ENCODE measurements at regions not wholly inside any gene's neighbourhood (a gene's known extent, or its start where the extent isn't known, plus 50 kb on each side); places are given as distances from the start of the nearest gene placed in this dataset.

DNA sequence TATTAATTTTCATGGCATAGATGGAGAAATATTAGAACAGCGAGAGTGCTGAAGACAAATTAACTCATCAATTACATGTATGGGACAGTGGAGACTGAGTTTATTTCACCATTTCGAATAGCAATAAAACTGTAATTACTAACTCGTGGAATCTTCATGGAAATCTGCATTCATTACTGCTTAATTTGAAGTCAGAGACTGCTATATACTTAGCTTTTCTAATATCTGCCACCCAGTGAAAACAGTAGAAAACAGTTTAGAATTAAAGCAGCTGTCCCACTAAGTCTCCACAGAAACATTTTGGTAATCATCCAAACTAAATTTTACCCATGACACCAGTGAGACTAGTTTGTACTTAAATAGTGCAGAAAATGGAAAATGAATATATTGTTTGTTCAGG lies 56.8 kb downstream of the IZUMO3 start:
- no peak for DNase-seq (ENCODE audit: low spot score)

DNA sequence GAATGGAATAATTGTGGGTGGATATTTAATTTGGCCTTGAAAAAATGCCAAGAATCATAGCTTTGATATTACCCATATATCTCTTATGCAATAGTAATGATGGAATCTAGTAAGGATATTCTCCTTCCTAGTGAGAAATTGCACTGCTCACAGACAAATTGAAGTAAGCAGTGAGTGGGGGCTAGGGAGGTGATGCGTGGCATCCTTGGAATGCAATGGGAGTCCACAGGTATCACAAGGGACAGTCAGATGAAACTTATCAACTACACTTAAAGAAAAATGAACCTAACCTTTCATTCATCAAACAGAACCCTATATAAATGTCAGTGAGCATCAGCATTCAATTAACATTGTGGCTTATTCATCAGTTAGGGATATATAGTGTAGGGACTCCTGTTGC lies 57.8 kb downstream of the IZUMO3 start:
- DNase-seq (ENCODE audit: low spot score) = no peak

DNA sequence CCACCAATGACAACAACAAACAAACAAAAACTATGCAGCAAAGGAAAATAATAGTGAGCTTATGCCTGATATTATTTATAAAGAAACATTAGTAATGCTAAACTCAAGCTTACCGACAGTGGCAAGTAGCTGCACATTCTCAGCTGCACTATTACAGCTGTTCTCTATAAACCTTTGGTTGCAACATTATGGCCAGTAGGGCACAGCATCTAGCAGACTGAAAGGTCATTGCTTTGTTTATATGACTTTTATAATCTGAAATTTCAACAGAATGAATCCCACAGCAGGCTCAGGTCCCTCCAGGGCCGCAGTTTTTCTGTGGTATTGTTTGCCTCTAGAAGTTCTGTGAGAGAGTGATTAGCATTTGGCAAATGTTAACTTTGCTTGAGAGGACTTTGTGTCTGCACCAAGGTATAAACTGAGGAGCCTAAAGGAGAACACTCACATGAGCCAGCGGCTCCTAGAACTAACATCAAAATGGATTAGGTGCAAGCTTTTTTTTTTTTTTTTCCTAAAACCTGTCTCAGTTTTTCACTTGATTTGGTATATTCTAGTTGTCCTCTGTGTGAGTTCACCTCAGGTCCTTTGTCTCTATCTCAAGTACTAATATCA lies 58.3 kb downstream of the IZUMO3 start:
- DNase-seq (ENCODE audit: low spot score) = no peak

DNA sequence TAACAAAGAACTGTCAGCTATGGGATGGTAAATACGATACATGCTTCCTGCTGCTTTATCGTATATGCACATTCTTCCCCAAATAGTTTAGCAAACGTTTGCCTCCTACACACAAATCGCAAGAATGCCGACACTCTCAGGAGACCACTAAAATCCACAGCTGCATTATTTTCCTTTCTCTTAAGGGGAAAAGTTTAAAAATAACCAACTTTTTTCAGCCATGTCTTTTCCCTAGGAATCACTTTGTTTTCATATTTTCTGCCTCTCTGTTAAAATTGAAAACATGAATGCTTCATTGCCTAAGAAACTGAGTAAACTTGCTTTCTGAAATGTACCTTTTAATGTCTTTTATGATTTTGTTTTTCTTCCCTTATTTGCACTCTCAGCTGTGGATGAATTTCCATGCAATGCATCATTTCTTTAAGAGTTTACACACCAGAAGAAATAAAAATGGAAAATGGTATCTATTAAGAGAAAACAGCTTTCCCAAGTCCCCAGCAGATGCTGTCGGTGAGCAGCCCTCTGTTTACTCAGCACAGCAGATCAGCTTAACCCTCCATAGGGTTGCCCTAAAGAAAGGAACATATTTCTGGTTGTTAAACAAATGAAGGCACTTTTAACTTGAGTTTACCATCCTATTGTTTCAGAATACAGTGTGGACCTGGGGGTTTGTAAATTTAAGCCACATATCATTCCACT lies 66.2 kb downstream of the IZUMO3 start:
- DNase-seq (ENCODE audit: low spot score) = no peak

DNA sequence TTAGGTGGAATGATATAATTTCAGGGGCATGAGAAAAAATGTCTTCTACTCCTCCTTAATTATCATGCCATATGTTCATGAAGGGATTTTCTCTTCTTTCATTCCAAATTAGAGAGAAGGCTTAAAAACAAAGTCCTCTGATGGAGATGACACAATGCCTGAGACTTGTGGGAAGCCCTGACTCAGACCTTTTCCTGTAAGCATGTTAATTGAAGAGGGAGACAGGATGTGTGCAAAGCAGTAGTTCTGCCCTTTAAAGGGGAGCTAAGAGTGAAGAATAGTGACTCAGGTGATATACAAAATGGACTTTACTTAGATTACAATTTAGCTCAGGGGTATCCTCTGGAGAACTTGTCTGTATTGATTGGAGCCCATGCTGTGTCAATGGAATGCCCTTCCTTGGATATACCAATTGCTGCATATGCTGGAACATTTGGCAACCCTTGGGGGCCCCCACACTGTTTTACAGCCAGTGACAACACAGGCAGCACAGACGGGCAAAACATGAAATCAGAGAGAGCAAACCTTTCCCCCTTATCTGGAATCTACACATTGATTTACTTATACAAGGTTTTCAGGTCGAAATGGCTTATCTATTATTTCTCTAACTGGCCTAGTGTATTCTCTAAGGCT lies 81.3 kb downstream of the IZUMO3 start:
- peak; percentile 82 for DNase-seq (ENCODE audit: low spot score)

DNA sequence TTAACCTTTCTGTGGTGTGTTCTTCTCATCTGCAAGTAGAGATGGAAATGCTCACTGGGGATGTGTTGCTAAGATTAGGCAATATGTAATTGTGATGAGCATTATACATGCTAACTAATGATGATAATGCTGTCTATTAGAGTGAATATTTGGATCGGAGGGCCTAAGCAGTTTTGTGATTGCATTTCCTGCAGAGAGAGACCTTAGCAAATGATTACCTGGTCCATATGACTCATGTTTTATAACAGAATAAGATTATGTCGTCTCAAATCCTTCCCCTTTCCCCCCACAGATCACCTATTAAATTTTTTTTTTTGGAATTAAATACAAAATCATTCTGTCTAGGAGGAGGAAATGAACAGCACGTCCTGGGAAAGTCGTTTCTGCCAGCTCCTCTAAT lies 82.7 kb downstream of the IZUMO3 start:
- DNase-seq (ENCODE audit: low spot score) = no peak

DNA sequence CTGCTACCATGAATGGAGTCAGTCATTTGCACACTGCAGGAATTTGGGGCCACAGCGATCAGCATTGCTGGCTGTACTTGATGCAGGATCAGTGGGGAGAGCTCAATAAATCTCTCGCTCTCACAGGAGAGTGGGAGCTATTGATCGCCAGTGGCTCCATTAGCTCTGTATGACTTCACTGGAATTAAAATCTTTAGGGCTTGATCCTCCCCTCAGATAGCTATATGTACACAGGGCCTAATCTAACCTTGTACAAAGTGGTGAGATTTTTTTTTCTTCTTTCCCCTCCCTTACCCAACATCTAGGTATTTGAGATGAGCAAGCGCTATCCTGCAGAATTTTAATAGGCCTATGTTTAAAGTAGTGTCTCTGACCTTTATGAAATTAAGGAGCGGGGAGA lies 84.9 kb downstream of the IZUMO3 start:
- no peak for DNase-seq (ENCODE audit: low spot score)

DNA sequence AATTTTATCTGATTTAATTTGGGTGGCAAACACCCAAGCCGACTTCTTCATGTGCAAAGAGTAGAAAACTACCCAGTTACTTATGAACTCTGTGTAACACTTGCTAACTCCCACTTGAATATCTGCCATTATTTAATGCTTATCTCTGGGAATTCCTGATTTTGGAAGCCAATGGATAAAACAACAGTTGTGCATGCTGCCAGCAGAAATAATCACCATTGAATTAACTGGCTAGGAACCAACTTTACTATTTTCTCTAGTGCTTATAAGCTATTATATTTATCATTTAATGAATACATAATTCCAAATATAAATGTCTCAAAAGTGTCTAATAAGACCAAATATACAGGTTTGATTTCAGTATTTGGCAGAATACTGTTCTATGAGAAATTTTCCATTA lies 85.7 kb downstream of the IZUMO3 start:
- no peak for DNase-seq (ENCODE audit: low spot score)

DNA sequence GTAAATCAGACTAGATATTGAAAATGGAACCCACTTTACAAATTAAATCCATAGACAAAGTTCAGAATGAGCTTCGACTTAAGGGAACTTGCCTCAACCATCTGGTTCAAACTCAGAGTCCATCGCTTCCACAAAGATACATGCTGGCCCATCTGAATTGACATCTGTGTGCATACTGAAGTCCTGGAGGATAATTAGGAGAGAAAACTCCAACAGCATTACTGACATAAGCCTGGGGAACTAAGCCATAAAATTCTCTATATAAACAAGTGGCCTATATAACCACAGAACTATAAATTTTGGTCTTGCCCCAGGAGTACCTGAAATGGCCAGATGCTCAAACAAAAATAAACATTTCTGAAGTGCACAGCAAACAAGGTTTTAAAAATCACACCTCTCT lies 94.4 kb downstream of the IZUMO3 start:
- DNase-seq (ENCODE audit: low spot score) = no peak

DNA sequence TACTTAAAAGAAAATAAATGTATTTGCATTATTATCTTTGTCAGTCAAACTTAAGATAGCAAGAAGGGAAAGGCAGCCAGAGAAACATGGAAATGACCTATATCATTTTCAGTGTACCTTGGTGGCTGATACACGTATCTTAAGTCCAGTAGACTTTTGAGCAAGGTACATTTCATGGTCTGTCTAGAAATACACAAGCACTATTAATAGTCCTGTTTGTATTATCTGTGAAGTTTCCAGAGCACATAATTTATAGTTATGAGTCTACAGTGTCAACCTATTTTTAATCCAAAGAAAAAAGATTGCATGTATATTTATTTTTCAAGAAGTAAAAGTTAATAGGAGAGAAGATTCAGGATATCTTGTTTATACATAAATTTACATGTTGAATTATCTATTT lies 95.7 kb downstream of the IZUMO3 start:
- DNase-seq (ENCODE audit: low spot score) = no peak

DNA sequence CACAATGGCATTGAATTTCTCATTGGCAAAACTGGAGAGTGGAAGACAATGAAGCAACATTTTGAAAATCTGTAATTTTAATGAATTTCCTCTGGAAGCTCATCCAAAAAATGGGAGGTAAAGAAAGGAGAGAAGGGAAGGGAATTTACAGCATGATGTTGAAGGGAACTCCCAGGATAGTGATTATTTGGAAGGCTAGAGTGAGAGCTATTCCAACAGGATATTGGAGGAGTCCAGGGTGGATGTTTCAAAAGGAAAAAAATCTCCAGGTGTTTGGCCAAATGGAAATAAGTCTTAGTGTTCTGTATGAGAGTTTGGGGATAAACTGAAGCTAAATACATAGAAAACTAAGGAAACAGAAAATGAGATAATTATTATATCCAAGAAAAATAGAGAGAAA lies 106.2 kb downstream of the IZUMO3 start:
- DNase-seq (ENCODE audit: low spot score) = no peak

DNA sequence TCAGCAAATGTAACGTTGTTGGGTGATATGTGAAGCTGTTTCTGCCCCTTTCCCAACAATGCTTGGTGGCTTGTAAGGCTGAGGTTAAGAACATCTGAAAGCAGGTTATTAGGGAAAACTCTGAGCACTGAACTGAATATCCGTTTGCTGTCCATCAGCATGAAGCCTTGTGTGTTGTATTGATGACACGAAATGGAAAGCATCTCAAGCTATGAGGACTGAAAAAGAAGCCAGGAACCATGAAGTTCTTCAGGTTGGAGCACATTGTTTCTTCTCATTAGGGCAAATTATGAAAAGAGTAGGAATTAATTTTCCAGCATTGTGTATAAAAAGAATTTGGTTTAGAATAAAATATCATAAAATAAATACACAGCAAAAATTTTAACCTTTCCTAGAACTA lies 106.8 kb downstream of the IZUMO3 start:
- DNase-seq (ENCODE audit: low spot score) = no peak

DNA sequence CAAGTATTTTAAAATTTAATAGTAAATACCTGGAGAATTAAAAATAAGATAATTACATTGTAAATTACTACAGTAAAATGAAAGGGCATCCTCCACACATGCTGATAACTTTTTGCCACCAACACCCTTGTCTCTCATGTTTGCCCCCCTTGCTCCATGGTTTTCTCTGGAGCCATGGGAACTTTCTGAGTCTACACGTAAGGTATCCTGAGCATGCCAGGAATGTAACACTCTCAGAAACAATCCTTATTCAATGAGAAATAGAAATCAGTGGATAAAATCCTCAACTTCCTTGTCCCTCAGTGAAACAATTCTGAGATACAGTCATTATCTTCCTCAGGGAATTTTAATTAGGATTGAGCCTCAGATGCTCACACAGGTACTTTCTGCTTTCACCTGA lies 108.9 kb downstream of the IZUMO3 start:
- no peak for DNase-seq (ENCODE audit: low spot score)

DNA sequence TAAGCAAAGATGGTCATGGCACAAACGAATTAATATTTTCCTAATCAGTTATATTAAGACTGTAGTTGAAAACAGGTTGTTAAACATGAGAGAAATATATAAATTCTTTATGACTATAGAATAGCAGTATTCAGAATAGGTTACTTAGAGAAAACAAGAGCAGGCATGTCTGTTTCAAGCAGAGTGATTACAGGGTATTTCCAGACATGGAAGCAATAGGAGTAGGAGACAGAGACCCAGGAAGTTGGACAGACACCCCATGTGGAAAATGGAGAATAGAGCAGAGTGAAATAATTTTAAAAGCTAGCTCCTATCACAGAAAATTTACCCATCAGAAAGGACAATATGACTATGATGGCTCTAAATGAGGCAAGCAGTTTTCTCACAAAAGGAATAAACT lies 111.5 kb downstream of the IZUMO3 start:
- no peak for DNase-seq (ENCODE audit: low spot score)

DNA sequence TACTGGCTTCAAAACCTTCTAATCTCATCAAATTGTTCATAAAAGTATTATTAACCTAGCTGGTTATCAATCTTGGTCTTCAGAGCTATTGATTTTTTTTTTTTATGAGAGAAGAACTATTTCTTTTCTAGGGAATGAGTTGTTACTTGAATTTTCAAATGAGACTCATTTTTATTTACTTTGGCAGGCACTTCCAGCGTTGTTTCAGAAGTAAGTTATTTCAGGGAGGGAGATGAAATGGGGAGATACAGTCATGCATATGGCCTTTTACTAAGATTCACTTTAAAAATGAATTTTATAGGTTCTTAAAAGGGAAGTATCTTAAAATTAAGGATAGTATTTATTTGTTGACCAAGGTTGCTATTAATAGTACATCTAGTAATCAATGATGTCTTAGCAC lies 129.6 kb downstream of the IZUMO3 start:
- DNase-seq (ENCODE audit: low spot score) = no peak

DNA sequence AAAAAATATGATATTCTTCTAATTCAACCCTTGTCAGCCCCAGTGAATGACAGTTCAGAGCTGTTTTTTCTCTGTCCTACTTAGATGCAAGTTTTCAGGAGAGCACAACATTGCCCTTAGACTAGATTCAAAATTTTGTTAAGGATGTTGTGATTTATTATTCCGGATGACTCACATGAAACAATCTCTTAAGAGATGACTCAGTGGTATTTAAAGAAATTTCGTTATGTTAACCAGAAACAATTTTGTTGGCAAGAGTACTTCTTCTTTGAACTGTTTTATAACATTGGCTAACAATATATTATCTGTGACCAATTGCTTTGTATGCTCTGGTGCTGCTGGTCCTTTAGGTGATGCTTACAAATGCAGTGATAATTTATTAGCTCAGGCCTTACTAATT lies 132.0 kb downstream of the IZUMO3 start:
- peak; percentile 6 for DNase-seq (ENCODE audit: low spot score)

DNA sequence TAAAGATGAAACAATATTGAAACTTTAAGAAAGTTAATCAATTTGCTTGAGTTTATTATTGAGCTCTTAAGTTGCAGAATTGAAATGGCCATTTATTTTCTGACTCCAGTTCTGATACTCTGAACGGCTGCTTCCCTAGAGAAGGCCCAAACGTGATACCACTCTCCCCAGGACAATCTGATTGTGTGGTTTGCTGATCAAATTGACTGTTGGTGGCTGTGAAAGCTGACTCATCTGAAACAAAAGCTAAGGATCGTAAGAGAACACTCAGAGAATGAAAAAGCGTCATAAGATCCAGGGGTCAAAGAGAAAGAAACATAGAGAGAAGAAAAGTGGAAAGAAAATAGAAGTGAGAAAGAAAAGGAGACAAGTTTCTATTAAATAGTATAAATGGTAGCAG lies 147.2 kb downstream of the IZUMO3 start:
- DNase-seq (ENCODE audit: low spot score) = no peak

DNA sequence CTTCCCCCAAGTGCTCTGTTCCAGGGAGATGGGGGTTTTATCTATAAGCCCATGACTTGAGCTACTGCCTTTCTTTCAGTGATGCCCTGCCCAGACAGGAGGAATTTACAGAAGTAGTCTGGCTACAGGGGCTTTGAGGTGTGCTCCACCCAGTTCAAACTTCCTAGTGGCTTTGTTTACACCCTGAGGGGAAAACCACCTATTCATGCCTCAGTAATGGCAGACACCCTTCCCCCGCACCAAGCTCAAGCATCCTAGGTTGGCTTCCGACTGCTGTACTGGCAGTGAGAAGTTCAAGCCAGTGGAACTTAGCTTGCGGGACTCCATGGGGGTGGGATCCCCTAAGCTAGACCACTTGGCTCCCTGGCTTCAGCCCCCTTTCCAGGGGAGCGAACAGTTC lies 154.6 kb downstream of the IZUMO3 start:
- DNase-seq (ENCODE audit: low spot score) = no peak

DNA sequence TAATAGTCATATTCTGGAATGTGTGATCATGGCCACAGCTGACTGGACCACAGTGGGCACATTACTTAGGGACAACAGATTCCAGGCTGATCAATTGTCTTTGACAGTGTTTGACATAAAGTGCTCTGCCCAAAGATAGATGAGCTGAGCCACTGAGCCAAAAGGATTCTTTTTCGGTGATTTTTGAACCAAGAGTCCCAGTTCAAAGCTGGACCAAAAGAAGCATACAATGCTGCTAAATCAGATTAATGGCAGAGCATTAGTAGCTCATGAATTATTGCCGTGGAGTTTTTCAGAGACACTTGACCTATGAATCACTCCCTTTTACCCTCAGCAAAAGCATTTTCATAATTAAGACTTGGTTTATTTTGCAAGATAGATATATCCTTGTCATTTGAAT lies 160.6 kb downstream of the IZUMO3 start:
- no peak for DNase-seq (ENCODE audit: low spot score)

DNA sequence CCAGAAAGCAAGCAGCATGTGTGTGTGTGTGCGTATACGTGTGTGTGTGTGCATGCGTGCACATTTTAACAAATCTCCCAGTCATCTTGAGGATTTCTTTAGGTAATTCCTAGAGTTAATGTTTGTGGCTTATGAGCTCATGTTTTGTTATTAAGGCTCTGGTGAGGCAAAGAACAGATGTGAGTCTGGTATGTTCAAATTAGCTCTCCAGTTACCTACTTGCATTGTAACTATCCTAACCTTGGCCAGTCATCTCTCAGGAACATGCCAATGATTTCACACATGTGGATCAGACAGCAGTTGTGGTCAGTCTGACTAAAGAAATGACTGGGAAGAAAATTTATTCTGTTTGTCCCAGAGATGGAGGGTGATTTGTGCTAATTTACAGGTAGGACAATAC lies 163.1 kb downstream of the IZUMO3 start:
- DNase-seq (ENCODE audit: low spot score) = no peak

DNA sequence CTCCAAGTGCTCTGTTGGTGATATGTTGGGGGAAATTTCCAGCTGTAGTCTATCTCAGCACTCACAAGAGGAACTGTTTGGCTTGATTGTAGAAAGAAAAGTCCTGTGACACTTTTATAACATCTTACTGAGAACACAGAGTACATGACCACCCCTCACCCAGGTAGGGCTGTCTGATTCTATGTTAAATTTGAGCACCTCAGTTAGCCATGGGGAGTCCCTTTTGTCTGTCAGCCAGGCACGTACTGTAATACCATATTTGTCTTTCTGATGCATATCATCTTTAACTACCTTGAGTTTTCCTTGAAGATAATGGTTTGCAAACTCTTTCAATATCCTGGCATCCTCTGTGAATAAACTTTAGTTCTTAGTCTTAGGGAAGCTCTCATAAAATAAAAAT lies 164.5 kb downstream of the IZUMO3 start:
- no peak for DNase-seq (ENCODE audit: low spot score)

DNA sequence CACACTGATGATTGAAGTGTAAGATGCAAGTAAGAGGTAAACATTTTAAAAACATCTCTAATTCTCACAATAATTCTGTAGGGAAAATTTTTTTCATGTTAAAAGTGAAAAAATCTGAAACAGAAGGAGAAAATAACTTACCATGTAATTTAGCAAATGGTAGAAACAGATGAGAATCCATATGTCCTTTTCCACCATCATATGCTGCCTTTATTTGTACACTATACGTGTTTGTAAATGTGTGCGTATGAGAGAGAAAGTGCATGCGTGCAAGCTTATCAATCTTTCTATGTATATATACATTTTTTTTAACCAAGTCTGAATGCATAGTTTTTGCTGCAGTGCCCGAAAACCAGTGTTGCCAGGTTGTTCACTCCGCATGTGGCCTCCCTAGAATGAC lies 186.7 kb downstream of the IZUMO3 start:
- no peak for DNase-seq (ENCODE audit: low spot score)

DNA sequence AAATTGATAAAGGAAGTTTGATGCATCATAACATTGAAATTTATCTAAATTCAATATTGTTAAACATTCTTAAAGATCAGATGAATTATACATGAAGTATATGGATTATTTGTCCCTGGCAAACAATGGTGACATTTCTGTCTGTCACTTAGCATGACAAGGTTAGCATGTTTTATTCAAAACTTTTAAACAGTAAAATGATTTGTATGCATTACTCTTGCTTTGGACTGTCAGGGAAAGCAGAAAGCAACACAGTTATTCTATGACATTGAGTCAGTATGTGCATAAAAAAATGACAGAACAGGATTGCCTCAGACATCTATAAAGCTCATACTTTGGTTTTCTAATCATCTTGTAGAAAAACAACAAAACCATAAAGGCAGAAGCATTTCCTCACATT lies 193.7 kb downstream of the IZUMO3 start:
- DNase-seq (ENCODE audit: low spot score) = no peak

DNA sequence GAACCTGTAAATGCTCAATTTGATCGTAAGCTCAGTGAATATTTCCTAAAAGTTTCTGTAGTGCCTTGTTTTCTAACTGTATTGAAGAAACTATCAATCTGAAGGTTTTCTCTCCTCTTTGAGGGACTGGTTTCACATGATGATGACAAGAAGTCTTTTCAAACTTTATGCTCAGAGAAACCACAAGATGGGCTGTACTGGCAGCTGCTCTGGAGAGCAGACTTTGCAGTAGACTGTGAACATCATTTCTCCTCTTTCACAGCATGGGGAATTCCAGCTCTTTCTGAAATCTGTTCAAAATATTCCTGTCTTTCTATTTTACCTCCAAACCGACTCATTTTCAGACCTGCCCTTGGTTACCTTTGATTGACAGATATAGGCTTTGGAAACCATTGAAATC lies 194.4 kb downstream of the IZUMO3 start:
- no peak for DNase-seq (ENCODE audit: low spot score)

Measured in kidney capillary endothelial cell (primary cell).